ENCODE measurements at regions not wholly inside any gene's neighbourhood (a gene's known extent, or its start where the extent isn't known, plus 50 kb on each side); places are given as distances from the start of the nearest gene placed in this dataset.
A peak's percentile ranks its signal among the peaks of the same experiment; 100 is the strongest.

DNA sequence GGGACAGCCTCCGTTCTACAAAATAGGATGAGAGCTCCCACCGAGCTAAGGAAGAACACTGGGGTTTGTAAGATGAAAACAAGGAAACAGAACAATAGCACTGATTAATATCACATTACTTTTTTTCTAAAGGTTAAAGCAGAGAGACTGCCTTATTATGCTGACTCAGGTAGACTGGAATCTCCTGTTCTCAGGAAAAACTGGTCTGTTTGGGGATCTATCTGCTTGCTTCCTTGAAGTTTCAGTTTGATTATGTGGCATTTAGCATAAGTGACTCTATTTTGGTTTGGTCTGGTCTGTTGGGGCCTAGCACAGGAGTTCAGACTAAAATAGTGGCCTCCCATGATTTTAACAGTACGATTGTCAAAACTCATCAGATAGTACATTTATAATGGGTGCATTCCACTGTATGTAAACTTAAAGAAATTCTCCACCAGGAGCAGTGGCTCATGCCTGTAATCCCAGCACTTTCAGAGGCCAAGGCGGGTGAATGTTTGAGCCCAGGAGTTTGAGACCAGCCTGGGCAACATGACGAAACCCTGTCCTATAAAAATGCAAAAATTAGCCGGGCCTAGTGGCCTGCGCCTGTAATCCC, 64.1 kb upstream of the NDUFV2 start:
- TF ChIP-seq CTCF (IDR thresholded peaks at IDR 0.05; ENCODE audit: extremely low read depth in 1 of 2, insufficient read depth in 1 of 2, low read depth in 1 of 2, low read length in 2 of 2) (no peak), POLR2AphosphoS5 (IDR thresholded peaks at IDR 0.05; ENCODE audit: insufficient read depth, low read depth, low read length) (no peak), MAX (IDR thresholded peaks at IDR 0.05; ENCODE audit: insufficient read depth, insufficient read length) (no peak), POLR2A (IDR thresholded peaks at IDR 0.05; ENCODE audit: low read depth, low read length) (no peak), EZH2 (IDR thresholded peaks at IDR 0.05; ENCODE audit: borderline replicate concordance, low read depth, low read length, severe bottlenecking) (no peak), GATA2 (IDR thresholded peaks at IDR 0.05; ENCODE audit: insufficient read depth, insufficient read length, low read depth, low read length) (peak; percentile 19), FOS (IDR thresholded peaks at IDR 0.05; ENCODE audit: borderline replicate concordance, insufficient read depth, low read length) (no peak), MYC (IDR thresholded peaks at IDR 0.05; ENCODE audit: low read depth, low read length) (no peak)
